ENCODE measurements at regions not wholly inside any gene's neighbourhood (a gene's known extent, or its start where the extent isn't known, plus 50 kb on each side); places are given as distances from the start of the nearest gene placed in this dataset.

GRCh38 chr12:93208011-93208410, 169.7 kb upstream of the NUDT4 start:
- Histone ChIP-seq H3F3A (ENCODE audit: insufficient read depth) (no peaks in the 10 kb centered on the region), H3K9me2 (replicated peaks; ENCODE audit: insufficient read depth, low read length) (no peaks in the 10 kb centered on the region), H3K4me2 (ENCODE audit: low read depth, low read length, poor library complexity, severe bottlenecking) (no peak overlapping the region), H3K36me3 (ENCODE audit: low read length) (no peaks in the 10 kb centered on the region), H3K79me2 (ENCODE audit: insufficient read depth, low read length) (no peaks in the 10 kb centered on the region), H4K20me1 (ENCODE audit: low read depth, low read length) (no peaks in the 10 kb centered on the region), H3K27ac (ENCODE audit: low read depth, low read length) (no peak overlapping the region), H2AFZ (ENCODE audit: low read depth, low read length, severe bottlenecking) (no peak overlapping the region), H3K9me3 (ENCODE audit: insufficient read depth, low read length) (no peaks in the 10 kb centered on the region), H3K4me3 (ENCODE audit: insufficient read depth, low read length, poor library complexity, severe bottlenecking) (no peak overlapping the region), H3K27me3 (ENCODE audit: low read length) (no peaks in the 10 kb centered on the region), H3K9ac (ENCODE audit: low read length) (no peak overlapping the region)
- TF ChIP-seq, protein P1, sequence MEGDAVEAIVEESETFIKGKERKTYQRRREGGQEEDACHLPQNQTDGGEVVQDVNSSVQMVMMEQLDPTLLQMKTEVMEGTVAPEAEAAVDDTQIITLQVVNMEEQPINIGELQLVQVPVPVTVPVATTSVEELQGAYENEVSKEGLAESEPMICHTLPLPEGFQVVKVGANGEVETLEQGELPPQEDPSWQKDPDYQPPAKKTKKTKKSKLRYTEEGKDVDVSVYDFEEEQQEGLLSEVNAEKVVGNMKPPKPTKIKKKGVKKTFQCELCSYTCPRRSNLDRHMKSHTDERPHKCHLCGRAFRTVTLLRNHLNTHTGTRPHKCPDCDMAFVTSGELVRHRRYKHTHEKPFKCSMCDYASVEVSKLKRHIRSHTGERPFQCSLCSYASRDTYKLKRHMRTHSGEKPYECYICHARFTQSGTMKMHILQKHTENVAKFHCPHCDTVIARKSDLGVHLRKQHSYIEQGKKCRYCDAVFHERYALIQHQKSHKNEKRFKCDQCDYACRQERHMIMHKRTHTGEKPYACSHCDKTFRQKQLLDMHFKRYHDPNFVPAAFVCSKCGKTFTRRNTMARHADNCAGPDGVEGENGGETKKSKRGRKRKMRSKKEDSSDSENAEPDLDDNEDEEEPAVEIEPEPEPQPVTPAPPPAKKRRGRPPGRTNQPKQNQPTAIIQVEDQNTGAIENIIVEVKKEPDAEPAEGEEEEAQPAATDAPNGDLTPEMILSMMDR (IDR thresholded peaks at IDR 0.05; ENCODE audit: insufficient read depth, low read length, poor library complexity, severe bottlenecking) = no peak
- no peak for TF ChIP-seq EZH2phosphoT487 (conservative IDR thresholded peaks at IDR 0.05; ENCODE audit: low read length)

DNA sequence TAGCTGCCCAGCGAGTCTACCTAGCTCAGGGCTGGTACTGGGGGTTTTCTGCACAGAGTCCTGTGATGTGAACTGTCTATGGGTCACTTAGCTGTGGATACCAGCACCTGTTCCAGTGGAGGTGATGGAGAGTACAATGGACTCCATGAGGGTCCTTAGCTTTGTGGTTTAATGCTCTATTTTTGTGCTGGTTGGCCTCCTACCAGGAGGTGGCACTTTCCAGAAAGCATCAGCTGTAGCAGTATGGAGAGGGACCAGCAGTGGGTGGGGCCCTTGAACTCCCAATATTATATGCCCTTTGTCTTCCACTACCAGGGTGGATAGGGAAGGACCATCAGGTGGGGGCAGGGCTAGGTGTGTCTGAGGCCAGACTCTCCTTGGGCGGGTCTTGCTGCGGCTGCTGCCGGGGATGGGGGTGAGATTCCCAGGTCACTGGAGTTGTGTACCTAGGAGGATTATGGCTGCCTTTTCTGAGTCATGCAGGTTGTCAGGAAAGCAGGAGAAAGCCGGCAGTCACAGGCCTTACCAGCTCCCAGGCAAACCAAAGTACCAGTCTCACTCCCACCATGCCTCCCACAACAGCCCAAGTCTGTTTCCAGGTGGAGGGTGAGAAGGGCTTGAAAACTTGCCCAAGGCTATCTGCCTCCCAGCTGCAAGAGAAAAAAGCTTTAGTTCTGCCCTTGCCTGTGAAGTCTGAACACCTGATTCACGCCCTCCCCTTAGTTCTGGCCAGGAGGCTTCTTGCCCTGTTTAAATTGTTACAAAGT, 163.0 kb upstream of the NUDT4 start:
- Histone ChIP-seq H3K79me2 (ENCODE audit: insufficient read depth, low read length) (no peaks in the 10 kb centered on the region), H2AFZ (ENCODE audit: low read depth, low read length, severe bottlenecking) (no peak overlapping the region), H3K4me2 (ENCODE audit: low read depth, low read length, poor library complexity, severe bottlenecking) (no peak overlapping the region), H3K27me3 (ENCODE audit: low read length) (no peaks in the 10 kb centered on the region), H3K9me2 (replicated peaks; ENCODE audit: insufficient read depth, low read length) (no peaks in the 10 kb centered on the region), H4K20me1 (ENCODE audit: low read depth, low read length) (no peaks in the 10 kb centered on the region), H3K9ac (ENCODE audit: low read length) (no peak overlapping the region), H3K27ac (ENCODE audit: low read depth, low read length) (no peak overlapping the region), H3K36me3 (ENCODE audit: low read length) (no peaks in the 10 kb centered on the region), H3K4me3 (ENCODE audit: insufficient read depth, low read length, poor library complexity, severe bottlenecking) (no peak overlapping the region), H3F3A (ENCODE audit: insufficient read depth) (no peaks in the 10 kb centered on the region), H3K9me3 (ENCODE audit: insufficient read depth, low read length) (no peaks in the 10 kb centered on the region)
- no peak for TF ChIP-seq EZH2phosphoT487 (conservative IDR thresholded peaks at IDR 0.05; ENCODE audit: low read length)
- TF ChIP-seq, protein P1 (IDR thresholded peaks at IDR 0.05; ENCODE audit: insufficient read depth, low read length, poor library complexity, severe bottlenecking) = no peak

DNA sequence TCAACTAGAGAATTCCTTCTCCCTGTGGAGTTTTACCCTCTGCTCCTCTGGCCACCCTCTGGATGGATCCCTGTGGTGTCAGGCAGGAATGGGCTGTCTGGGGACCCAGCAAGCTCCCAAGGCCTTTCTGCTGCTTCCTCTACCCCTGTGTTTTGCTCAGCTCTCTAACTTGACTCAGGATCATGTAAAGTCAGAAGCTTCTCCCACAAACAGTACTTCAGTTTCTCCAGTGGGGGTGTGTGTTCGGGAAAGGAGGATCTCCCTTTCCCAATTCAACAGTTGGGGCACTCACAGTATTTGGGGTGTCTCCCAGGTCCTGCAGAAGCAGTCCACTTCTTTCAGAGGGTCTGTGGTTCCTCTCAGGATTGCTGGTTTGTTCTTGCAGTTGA, 162.4 kb upstream of the NUDT4 start:
- Histone ChIP-seq H3K4me2 (ENCODE audit: low read depth, low read length, poor library complexity, severe bottlenecking) (no peak overlapping the region), H3K9me3 (ENCODE audit: insufficient read depth, low read length) (no peaks in the 10 kb centered on the region), H3K79me2 (ENCODE audit: insufficient read depth, low read length) (no peaks in the 10 kb centered on the region), H3K27me3 (ENCODE audit: low read length) (no peaks in the 10 kb centered on the region), H3K4me3 (ENCODE audit: insufficient read depth, low read length, poor library complexity, severe bottlenecking) (no peak overlapping the region), H3K36me3 (ENCODE audit: low read length) (no peaks in the 10 kb centered on the region), H3F3A (ENCODE audit: insufficient read depth) (no peaks in the 10 kb centered on the region), H3K9ac (ENCODE audit: low read length) (no peak overlapping the region), H3K27ac (ENCODE audit: low read depth, low read length) (no peak overlapping the region), H4K20me1 (ENCODE audit: low read depth, low read length) (no peaks in the 10 kb centered on the region), H2AFZ (ENCODE audit: low read depth, low read length, severe bottlenecking) (no peak overlapping the region), H3K9me2 (replicated peaks; ENCODE audit: insufficient read depth, low read length) (no peaks in the 10 kb centered on the region)
- TF ChIP-seq, protein P1 (IDR thresholded peaks at IDR 0.05; ENCODE audit: insufficient read depth, low read length, poor library complexity, severe bottlenecking) = no peak
- no peak for TF ChIP-seq EZH2phosphoT487 (conservative IDR thresholded peaks at IDR 0.05; ENCODE audit: low read length)

Measured in SU-DHL-6 (cell line).